HL-60 (cell line): ENCODE measurements at regions not wholly inside any gene's neighbourhood (a gene's known extent, or its start where the extent isn't known, plus 50 kb on each side); places are given as distances from the start of the nearest gene placed in this dataset.

Source experiments
- DNase-seq, 2 experiments: peaks; one replicate each; pipeline ENCODE4 v3.0.0-alpha.2; 2010 to 2020; ENCODE audit warnings: low read depth in 1 of 2, low spot score in 1 of 2
- H3K27ac ChIP-seq: fragments of 250-450 bp; sonication (Bioruptor Pico); replicated peaks from 2 replicates; pipeline ENCODE4 v1.5.1; 2020; ENCODE audit warnings: mild to moderate bottlenecking, moderate library complexity
- H3K27me3 ChIP-seq: fragments of 250-450 bp; sonication (Bioruptor Pico); 2 replicates; pipeline ENCODE4 v1.5.1; 2021; ENCODE audit warnings: mild to moderate bottlenecking, moderate library complexity; ENCODE audit not compliant: insufficient read depth, poor library complexity, severe bottlenecking
- H3K4me3 ChIP-seq: replicated peaks from 2 replicates; pipeline ENCODE4 v1.5.1; 2011; ENCODE audit warnings: mild to moderate bottlenecking, control low read depth, low read length; ENCODE audit not compliant: insufficient read depth
- GABPA ChIP-seq: IDR thresholded peaks from 2 replicates; pipeline ENCODE4 v1.6.1; 2012; ENCODE audit warnings: low read depth
- POLR2AphosphoS5 ChIP-seq: IDR thresholded peaks from 2 replicates; pipeline ENCODE4 v1.6.1; 2012; ENCODE audit warnings: low read depth
- SPI1 ChIP-seq: IDR thresholded peaks from 2 replicates; pipeline ENCODE4 v1.6.1; 2012; ENCODE audit warnings: low read depth, mild to moderate bottlenecking, borderline replicate concordance
- TF ChIP-seq, protein P1 (sequence below): IDR thresholded peaks from 2 replicates; pipeline ENCODE4 v1.6.1; 2012; ENCODE audit warnings: low read depth; ENCODE audit not compliant: insufficient replicate concordance
- TF ChIP-seq, protein P2 (sequence below): IDR thresholded peaks from one replicate; pipeline ENCODE4 v1.5.1; 2011; ENCODE audit warnings: low read length, control low read depth, inconsistent platforms; ENCODE audit not compliant: insufficient read depth

DNA sequence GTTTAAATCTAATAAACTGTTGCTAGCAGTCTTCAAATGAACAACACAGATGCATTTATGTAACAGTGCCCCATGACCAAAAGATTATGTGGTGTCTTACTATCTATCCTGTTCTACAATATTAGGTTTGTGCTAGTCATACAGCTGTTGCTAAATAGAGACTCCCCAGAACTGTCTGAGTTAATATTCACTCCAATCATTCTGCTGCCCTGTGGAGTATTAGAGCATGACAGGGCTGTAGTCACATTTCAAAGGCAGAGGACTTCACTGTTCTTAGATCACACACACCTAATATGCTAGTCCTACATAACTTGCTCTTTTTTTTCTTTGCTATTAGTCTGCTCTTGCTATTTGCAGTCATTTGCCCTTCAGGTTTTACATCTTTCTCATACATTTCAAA lies 157.6 kb upstream of the MDGA2 start:
- Histone ChIP-seq H3K4me3 (no peak overlapping the region), H3K27ac (no peak overlapping the region), H3K27me3 (no peaks in the 10 kb centered on the region)
- TF ChIP-seq POLR2AphosphoS5 (no peak), SPI1 (no peak), GABPA (no peak)
- TF ChIP-seq, protein P1, sequence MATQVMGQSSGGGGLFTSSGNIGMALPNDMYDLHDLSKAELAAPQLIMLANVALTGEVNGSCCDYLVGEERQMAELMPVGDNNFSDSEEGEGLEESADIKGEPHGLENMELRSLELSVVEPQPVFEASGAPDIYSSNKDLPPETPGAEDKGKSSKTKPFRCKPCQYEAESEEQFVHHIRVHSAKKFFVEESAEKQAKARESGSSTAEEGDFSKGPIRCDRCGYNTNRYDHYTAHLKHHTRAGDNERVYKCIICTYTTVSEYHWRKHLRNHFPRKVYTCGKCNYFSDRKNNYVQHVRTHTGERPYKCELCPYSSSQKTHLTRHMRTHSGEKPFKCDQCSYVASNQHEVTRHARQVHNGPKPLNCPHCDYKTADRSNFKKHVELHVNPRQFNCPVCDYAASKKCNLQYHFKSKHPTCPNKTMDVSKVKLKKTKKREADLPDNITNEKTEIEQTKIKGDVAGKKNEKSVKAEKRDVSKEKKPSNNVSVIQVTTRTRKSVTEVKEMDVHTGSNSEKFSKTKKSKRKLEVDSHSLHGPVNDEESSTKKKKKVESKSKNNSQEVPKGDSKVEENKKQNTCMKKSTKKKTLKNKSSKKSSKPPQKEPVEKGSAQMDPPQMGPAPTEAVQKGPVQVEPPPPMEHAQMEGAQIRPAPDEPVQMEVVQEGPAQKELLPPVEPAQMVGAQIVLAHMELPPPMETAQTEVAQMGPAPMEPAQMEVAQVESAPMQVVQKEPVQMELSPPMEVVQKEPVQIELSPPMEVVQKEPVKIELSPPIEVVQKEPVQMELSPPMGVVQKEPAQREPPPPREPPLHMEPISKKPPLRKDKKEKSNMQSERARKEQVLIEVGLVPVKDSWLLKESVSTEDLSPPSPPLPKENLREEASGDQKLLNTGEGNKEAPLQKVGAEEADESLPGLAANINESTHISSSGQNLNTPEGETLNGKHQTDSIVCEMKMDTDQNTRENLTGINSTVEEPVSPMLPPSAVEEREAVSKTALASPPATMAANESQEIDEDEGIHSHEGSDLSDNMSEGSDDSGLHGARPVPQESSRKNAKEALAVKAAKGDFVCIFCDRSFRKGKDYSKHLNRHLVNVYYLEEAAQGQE = no peak
- TF ChIP-seq, protein P2, sequence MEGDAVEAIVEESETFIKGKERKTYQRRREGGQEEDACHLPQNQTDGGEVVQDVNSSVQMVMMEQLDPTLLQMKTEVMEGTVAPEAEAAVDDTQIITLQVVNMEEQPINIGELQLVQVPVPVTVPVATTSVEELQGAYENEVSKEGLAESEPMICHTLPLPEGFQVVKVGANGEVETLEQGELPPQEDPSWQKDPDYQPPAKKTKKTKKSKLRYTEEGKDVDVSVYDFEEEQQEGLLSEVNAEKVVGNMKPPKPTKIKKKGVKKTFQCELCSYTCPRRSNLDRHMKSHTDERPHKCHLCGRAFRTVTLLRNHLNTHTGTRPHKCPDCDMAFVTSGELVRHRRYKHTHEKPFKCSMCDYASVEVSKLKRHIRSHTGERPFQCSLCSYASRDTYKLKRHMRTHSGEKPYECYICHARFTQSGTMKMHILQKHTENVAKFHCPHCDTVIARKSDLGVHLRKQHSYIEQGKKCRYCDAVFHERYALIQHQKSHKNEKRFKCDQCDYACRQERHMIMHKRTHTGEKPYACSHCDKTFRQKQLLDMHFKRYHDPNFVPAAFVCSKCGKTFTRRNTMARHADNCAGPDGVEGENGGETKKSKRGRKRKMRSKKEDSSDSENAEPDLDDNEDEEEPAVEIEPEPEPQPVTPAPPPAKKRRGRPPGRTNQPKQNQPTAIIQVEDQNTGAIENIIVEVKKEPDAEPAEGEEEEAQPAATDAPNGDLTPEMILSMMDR = no peak
- DNase-seq = no peak

DNA sequence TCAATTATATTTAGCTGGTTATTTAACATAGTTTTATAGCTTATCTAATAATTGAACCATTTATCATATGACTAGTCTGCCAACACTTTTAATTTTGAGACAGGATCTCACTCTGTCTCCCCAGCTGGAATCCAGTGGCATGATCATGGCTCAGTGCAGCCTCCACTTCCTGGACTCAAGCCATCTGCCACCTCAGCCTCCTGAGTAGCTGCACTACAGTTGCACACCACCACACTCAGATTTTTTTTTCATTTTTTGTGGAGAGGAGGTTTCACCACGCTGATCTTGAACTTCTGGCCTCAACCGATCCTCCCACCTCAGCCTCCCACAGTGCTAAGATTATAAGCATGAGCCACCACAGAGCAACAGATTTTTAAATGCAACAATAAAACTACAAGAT lies 151.4 kb upstream of the MDGA2 start:
- Histone ChIP-seq H3K27me3 (no peaks in the 10 kb centered on the region), H3K4me3 (no peak overlapping the region), H3K27ac (no peak overlapping the region)
- no peak for DNase-seq
- TF ChIP-seq, protein P1 = no peak
- TF ChIP-seq POLR2AphosphoS5 = no peak
- no peak for TF ChIP-seq GABPA
- TF ChIP-seq SPI1 = no peak
- TF ChIP-seq, protein P2 = no peak

DNA sequence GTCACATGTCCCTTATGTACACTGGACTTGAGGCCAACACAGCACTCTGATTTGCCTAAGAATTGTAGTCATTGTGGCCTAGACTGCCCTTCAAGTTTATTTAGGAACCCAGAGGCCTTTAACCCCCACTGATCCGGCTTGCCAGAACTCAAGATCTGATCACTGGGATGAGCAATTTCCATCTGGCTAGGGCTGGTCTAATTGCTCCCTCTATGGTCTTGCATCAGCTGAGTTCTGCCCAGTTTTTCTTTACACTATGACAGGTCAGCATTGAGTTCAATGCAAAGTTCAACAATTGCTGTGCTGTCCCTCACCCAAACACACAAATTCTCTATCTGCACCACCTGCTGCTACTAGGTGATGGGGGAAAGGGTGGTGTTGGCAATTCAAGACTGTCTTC lies 146.9 kb upstream of the MDGA2 start:
- no peak for TF ChIP-seq POLR2AphosphoS5
- no peak for TF ChIP-seq GABPA
- TF ChIP-seq SPI1 = no peak
- TF ChIP-seq, protein P2 = no peak
- TF ChIP-seq, protein P1 = no peak
- no peak overlapping the region for H3K4me3 ChIP-seq
- no peak for DNase-seq
- H3K27me3 ChIP-seq = no peaks in the 10 kb centered on the region
- H3K27ac ChIP-seq = no peak overlapping the region
